ENCODE measurements at regions not wholly inside any gene's neighbourhood (a gene's known extent, or its start where the extent isn't known, plus 50 kb on each side); places are given as distances from the start of the nearest gene placed in this dataset.

- no peak for TF ChIP-seq CSDC2 (CRISPR knock-in tag; IDR thresholded peaks at IDR 0.05)
- TF ChIP-seq ESRRG (CRISPR knock-in tag; IDR thresholded peaks at IDR 0.05), result no peak
- TF ChIP-seq RARB (CRISPR knock-in tag; IDR thresholded peaks at IDR 0.05), result no peak
- no peak for TF ChIP-seq POU6F1 (CRISPR knock-in tag; IDR thresholded peaks at IDR 0.05; ENCODE audit: borderline replicate concordance, low read depth)
- no peak for TF ChIP-seq CSRNP3 (CRISPR knock-in tag; IDR thresholded peaks at IDR 0.05)
These were observed 82.3 kb downstream of the MSX2 start for GRCh38 chr5:174806729-174807128.
